K562 (cell line): ENCODE measurements at regions not wholly inside any gene's neighbourhood (a gene's known extent, or its start where the extent isn't known, plus 50 kb on each side); places are given as distances from the start of the nearest gene placed in this dataset.

Experiments
- ATAC-seq: fragments of 200-7000 bp; cut with Tn5 transposase; 3 replicates; pipeline ENCODE4 v1.9.1; 2020; ENCODE audit warnings: moderate library complexity
- BruUV-seq: library from RNA; stranded (reverse); fragments of 400-500 nt; replicated peaks from 2 replicates; lab custom pipeline; 2021; lab: Mats Ljungman, UMichigan
- CTCF ChIA-PET: fragments of 300-600 bp; formaldehyde crosslinking; extraction: SDS; loops from one replicate; lab custom pipeline; 2021; ENCODE audit warnings: low intra/inter-chr PET ratio; lab: Yijun Ruan, JAX
- POLR2A ChIA-PET: fragments of 300-600, 350-650 bp; sonication (Branson Sonifier 250); formaldehyde crosslinking; extraction: SDS; loops from one replicate; lab custom pipeline; 2021; ENCODE audit warnings: antibody characterized with exemption, inconsistent platforms; lab: Yijun Ruan, JAX
- DNase-seq, 4 experiments: peaks; one replicate each; pipeline versions ENCODE4 v3.0.0 to v3.0.0-alpha.2; 2011 to 2018; ENCODE audit warnings: low spot score in 3 of 4, mixed read lengths in 3 of 4; ENCODE audit errors: extremely low read depth in 1 of 4
- FAIRE-seq: peaks from 2 replicates; lab custom pipeline; 2011; peaks lifted over from hg19 to GRCh38; lab: Jason Lieb, UNC
- H2AFZ ChIP-seq: 2 replicates; pipeline ENCODE4 v1.6.0; 2011; ENCODE audit warnings: low read depth, low read length, control low read depth, inconsistent platforms
- H3K27ac ChIP-seq: fragments of 200-600 bp; 3 replicates; pipeline ENCODE4 v1.8.0; 2011; ENCODE audit warnings: low read depth, mild to moderate bottlenecking, control low read depth, inconsistent platforms, low read length, moderate library complexity, mixed read lengths; ENCODE audit errors: extremely low read depth
- H3K27me3 ChIP-seq, 2 experiments: fragments of 300-600 bp in 1 of 2; 2 replicates in 1 of 2; 3 replicates in 1 of 2; pipeline versions ENCODE4 v1.6.0 to v1.8.0; 2011; ENCODE audit warnings: inconsistent platforms in 2 of 2, low read length in 2 of 2, mild to moderate bottlenecking in 1 of 2, mixed read lengths in 1 of 2, moderate library complexity in 1 of 2; ENCODE audit not compliant: control insufficient read depth in 2 of 2, insufficient read depth in 2 of 2
- H3K36me3 ChIP-seq: fragments of 300-600 bp; 3 replicates; pipeline ENCODE4 v1.8.0; 2011; ENCODE audit warnings: mild to moderate bottlenecking, low read length, inconsistent platforms; ENCODE audit not compliant: control insufficient read depth, insufficient read depth
- H3K4me1 ChIP-seq, 2 experiments: fragments of 200-600 bp in 1 of 2; replicated peaks in 1 of 2; 2 replicates in 1 of 2; 3 replicates in 1 of 2; pipeline versions ENCODE4 v1.5.1 to v1.8.0; 2011; ENCODE audit warnings: inconsistent platforms in 2 of 2, low read length in 2 of 2, mild to moderate bottlenecking in 1 of 2, mixed read lengths in 1 of 2, moderate library complexity in 1 of 2; ENCODE audit not compliant: control insufficient read depth in 2 of 2, insufficient read depth in 2 of 2
- H3K4me2 ChIP-seq: 2 replicates; pipeline ENCODE4 v1.6.1; 2011; ENCODE audit warnings: low read length, control low read depth, inconsistent platforms, mixed read lengths; ENCODE audit not compliant: insufficient read depth
- H3K4me3 ChIP-seq: fragments of 200-600 bp; sonication (generic), shearing (Covaris generic); 2 replicates; pipeline ENCODE4 v1.5.1; 2016; ENCODE audit warnings: control low read depth, inconsistent platforms
- H3K79me2 ChIP-seq: fragments of 200-600 bp; 3 replicates; pipeline ENCODE4 v1.8.0; 2011; ENCODE audit warnings: low read length, inconsistent platforms; ENCODE audit not compliant: control insufficient read depth, insufficient read depth
- H3K9ac ChIP-seq, 2 experiments: 2 replicates each; pipeline versions ENCODE4 v1.6.0 to v1.6.1; 2011; ENCODE audit warnings: low read depth in 2 of 2, low read length in 2 of 2, control low read depth in 1 of 2, inconsistent platforms in 1 of 2, mild to moderate bottlenecking in 1 of 2, mixed read lengths in 1 of 2; ENCODE audit not compliant: insufficient read depth in 1 of 2
- H3K9me1 ChIP-seq: one replicate; pipeline ENCODE4 v1.6.0; 2011; ENCODE audit warnings: inconsistent platforms, mild to moderate bottlenecking, low read length, moderate library complexity; ENCODE audit not compliant: control insufficient read depth, insufficient read depth
- H3K9me3 ChIP-seq: replicated peaks from 2 replicates; pipeline ENCODE4 v1.5.1; 2011; ENCODE audit warnings: low read depth, low read length, inconsistent platforms; ENCODE audit not compliant: control insufficient read depth, insufficient read depth
- H4K20me1 ChIP-seq: replicated peaks from 2 replicates; pipeline ENCODE4 v1.6.1; 2011; ENCODE audit warnings: low read length, inconsistent platforms, mixed read lengths; ENCODE audit not compliant: control insufficient read depth, insufficient read depth
- FOS ChIP-seq: IDR thresholded peaks from 3 replicates; pipeline ENCODE4 v1.6.1; 2011; ENCODE audit not compliant: insufficient read length; ENCODE audit errors: extremely low read depth
- NONO ChIP-seq, 2 experiments: fragments of 200-400 bp in 1 of 2; fragments of 450-650 bp in 1 of 2; formaldehyde crosslinking in 1 of 2; IDR thresholded peaks; 2 replicates each; pipeline ENCODE4 v1.6.1; 2017; ENCODE audit warnings: low read depth in 2 of 2, mild to moderate bottlenecking in 2 of 2, moderate library complexity in 2 of 2, low read length in 1 of 2
- SMAD2 ChIP-seq: fragments of 150-350 bp; IDR thresholded peaks from 2 replicates; pipeline ENCODE4 v1.6.1; 2014; ENCODE audit warnings: low read depth, mild to moderate bottlenecking, low read length
- TARDBP ChIP-seq: fragments of 450-650 bp; IDR thresholded peaks from 2 replicates; pipeline ENCODE4 v1.6.1; 2016
- ZKSCAN1 ChIP-seq: fragments of 150-350 bp; IDR thresholded peaks from 2 replicates; pipeline ENCODE4 v1.6.1; 2016; ENCODE audit warnings: low read depth, low read length
- ZNF253 ChIP-seq: fragments of 250-450 bp; sonication (Bioruptor Pico); conservative IDR thresholded peaks from 2 replicates; pipeline ENCODE4 v1.6.1; 2021; ENCODE audit warnings: mild to moderate bottlenecking
- ZNF316 ChIP-seq: fragments of 450-650 bp; IDR thresholded peaks from 2 replicates; pipeline ENCODE4 v1.6.1; 2016
- ZNF785 ChIP-seq: fragments of 250-450 bp; sonication (Bioruptor Pico); IDR thresholded peaks from 2 replicates; pipeline ENCODE4 v1.4.0; 2020; ENCODE audit warnings: mild to moderate bottlenecking
- WGBS: fragments of 100-300 bp; shearing (Covaris generic); methylation state at CpG from one replicate; pipeline ENCODE4 v1.1.6; 2016; ENCODE audit warnings: low coverage, mixed read lengths; ENCODE audit not compliant: insufficient coverage; ENCODE audit errors: missing lambda C conversion rate; 5-methylcytosine and 5-hydroxymethylcytosine counted together
- in situ Hi-C: fragments of 300-500 bp; cut with MboI; formaldehyde crosslinking; loops from 4 replicates; pipeline ENCODE4 v1.15.0; 2018; ENCODE audit warnings: inconsistent platforms, mixed read lengths
- intact Hi-C: fragments of 100-400 bp; cut with micrococcal nuclease; formaldehyde crosslinking; loops from 2 replicates; pipeline ENCODE4 v1.14.2; 2022
- TF ChIP-seq, protein P1 (sequence below): sonication (generic); IDR thresholded peaks from 2 replicates; pipeline ENCODE4 v1.6.1; 2016
- TF ChIP-seq, protein P2 (sequence below): fragments of 450-650 bp; formaldehyde crosslinking; IDR thresholded peaks from 2 replicates; pipeline ENCODE4 v1.4.0; 2020; ENCODE audit warnings: mild to moderate bottlenecking, moderate library complexity
- TF ChIP-seq, protein P3 (sequence below), 3 experiments: IDR thresholded peaks in 2 of 3; conservative IDR thresholded peaks in 1 of 3; 2 replicates each; pipeline ENCODE4 v1.5.1; 2011 to 2012; ENCODE audit warnings: low read length in 3 of 3, mild to moderate bottlenecking in 3 of 3, control low read depth in 2 of 3, improper control_type of control experiment in 1 of 3, inconsistent platforms in 1 of 3, low read depth in 1 of 3, mixed read lengths in 1 of 3, moderate library complexity in 1 of 3; ENCODE audit not compliant: insufficient read depth in 2 of 3
- TF ChIP-seq, protein P4 (sequence below): sonication (generic); formaldehyde crosslinking; IDR thresholded peaks from 2 replicates; pipeline ENCODE4 v1.8.0; 2022; ENCODE audit warnings: missing genetic modification reagents, mild to moderate bottlenecking, borderline replicate concordance

DNA sequence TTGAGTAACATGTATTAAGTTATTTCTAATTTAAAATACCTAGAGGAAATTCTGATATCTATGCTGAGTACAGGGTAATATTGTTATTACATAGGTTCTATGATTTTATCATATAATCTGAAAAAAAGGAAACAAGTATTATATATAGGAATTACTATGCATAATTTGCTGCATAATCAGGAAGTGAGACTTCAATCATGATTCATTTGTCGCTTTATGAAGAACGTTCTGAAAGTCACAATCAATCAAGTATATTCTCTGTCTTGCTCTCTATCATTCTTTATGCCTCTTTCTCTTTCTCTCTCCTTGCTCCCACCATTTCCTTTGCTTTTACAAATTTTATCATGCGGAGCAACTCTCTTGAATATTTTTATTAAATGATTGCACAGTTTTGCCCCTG, 1130.3 kb downstream of the PLA2G4A start:
- H3K9me1 ChIP-seq: no peaks in the 10 kb centered on the region
- BruUV-seq: no TSS peak
- no peaks in the 10 kb centered on the region for H4K20me1 ChIP-seq
- ChIA-PET POLR2A (no interaction called here), CTCF (no interaction called here)
- no peaks in the 10 kb centered on the region for H3K36me3 ChIP-seq
- H3K27ac ChIP-seq: no peak overlapping the region
- H3K4me2 ChIP-seq: no peak overlapping the region
- WGBS: 1% methylated on average over 3 of the region's 3 CpGs
- ATAC-seq (no peak), DNase-seq (no peak), FAIRE-seq (no peak)
- H2AFZ ChIP-seq: no peak overlapping the region
- H3K9me3 ChIP-seq: peaks cover 2% of the 10 kb centered on the region; the same call in 1 of the 2 replicates
- H3K79me2 ChIP-seq: no peaks in the 10 kb centered on the region
- in situ Hi-C loops: no loop called here
- H3K4me3 ChIP-seq: no peak overlapping the region
- TF ChIP-seq ZNF785 (CRISPR knock-in tag) (no peak), ZNF253 (CRISPR knock-in tag) (no peak), ZKSCAN1 (no peak)
- TF ChIP-seq, protein P1, sequence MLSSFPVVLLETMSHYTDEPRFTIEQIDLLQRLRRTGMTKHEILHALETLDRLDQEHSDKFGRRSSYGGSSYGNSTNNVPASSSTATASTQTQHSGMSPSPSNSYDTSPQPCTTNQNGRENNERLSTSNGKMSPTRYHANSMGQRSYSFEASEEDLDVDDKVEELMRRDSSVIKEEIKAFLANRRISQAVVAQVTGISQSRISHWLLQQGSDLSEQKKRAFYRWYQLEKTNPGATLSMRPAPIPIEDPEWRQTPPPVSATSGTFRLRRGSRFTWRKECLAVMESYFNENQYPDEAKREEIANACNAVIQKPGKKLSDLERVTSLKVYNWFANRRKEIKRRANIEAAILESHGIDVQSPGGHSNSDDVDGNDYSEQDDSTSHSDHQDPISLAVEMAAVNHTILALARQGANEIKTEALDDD: no peak
- intact Hi-C loops: no loop called here
- no peaks in the 10 kb centered on the region for H3K27me3 ChIP-seq
- H3K4me1 ChIP-seq: no peaks in the 10 kb centered on the region
- H3K9ac ChIP-seq: no peak overlapping the region

DNA sequence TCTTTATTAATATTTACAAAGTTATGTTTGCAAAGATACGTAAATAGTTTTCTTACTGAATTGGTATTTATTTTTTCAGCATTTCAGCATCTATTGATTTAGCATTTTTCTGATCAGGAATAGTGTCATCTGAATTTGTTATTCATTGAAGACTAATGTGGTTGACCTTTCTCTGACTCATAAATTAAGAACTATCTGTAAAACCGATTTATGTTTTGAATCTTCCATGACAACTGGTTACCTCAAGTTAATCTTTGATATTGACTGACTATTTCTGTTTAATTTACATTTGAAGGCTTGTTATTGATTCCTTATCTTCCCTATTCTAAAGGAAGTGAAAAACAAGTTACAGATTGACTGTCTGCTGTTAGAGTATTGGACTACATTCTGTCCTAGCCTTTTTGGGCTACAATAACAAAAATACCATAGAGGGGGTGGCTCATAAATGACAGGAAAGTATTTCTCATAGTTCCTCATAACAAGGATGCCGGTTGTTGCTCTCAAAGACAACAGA, 1131.4 kb downstream of the PLA2G4A start:
- Histone ChIP-seq H3K4me3 (no peak overlapping the region), H3K9me3 (peaks cover 2% of the 10 kb centered on the region; the same call in 1 of the 2 replicates), H2AFZ (no peak overlapping the region), H3K27ac (no peak overlapping the region), H3K4me2 (no peak overlapping the region), H3K4me1 (no peaks in the 10 kb centered on the region), H3K9ac (no peak overlapping the region), H3K79me2 (no peaks in the 10 kb centered on the region), H3K9me1 (no peaks in the 10 kb centered on the region), H3K27me3 (no peaks in the 10 kb centered on the region), H3K36me3 (no peaks in the 10 kb centered on the region), H4K20me1 (no peaks in the 10 kb centered on the region)
- BruUV-seq: no TSS peak
- CTCF ChIA-PET: no interaction called here
- ATAC-seq (no peak), FAIRE-seq (peak; percentile 15), DNase-seq (no peak)
- 2% methylated on average over 3 of the region's 3 CpGs for WGBS
- intact Hi-C loops: no loop called here
- POLR2A ChIA-PET: no interaction called here
- in situ Hi-C loops: no loop called here
- TF ChIP-seq FOS (no peak), TARDBP (no peak), NONO (IDR thresholded peaks at IDR 0.05; ENCODE audit: low read depth in 2 of 2, low read length in 1 of 2) (no peak), SMAD2 (no peak), ZNF316 (no peak)
- TF ChIP-seq, protein P2, sequence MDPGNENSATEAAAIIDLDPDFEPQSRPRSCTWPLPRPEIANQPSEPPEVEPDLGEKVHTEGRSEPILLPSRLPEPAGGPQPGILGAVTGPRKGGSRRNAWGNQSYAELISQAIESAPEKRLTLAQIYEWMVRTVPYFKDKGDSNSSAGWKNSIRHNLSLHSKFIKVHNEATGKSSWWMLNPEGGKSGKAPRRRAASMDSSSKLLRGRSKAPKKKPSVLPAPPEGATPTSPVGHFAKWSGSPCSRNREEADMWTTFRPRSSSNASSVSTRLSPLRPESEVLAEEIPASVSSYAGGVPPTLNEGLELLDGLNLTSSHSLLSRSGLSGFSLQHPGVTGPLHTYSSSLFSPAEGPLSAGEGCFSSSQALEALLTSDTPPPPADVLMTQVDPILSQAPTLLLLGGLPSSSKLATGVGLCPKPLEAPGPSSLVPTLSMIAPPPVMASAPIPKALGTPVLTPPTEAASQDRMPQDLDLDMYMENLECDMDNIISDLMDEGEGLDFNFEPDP (CRISPR knock-in tag): no peak
- TF ChIP-seq, protein P3, sequence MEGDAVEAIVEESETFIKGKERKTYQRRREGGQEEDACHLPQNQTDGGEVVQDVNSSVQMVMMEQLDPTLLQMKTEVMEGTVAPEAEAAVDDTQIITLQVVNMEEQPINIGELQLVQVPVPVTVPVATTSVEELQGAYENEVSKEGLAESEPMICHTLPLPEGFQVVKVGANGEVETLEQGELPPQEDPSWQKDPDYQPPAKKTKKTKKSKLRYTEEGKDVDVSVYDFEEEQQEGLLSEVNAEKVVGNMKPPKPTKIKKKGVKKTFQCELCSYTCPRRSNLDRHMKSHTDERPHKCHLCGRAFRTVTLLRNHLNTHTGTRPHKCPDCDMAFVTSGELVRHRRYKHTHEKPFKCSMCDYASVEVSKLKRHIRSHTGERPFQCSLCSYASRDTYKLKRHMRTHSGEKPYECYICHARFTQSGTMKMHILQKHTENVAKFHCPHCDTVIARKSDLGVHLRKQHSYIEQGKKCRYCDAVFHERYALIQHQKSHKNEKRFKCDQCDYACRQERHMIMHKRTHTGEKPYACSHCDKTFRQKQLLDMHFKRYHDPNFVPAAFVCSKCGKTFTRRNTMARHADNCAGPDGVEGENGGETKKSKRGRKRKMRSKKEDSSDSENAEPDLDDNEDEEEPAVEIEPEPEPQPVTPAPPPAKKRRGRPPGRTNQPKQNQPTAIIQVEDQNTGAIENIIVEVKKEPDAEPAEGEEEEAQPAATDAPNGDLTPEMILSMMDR (IDR thresholded peaks at IDR 0.05 in 2 of 3, conservative IDR thresholded peaks at IDR 0.05 in 1 of 3; ENCODE audit: insufficient read depth in 2 of 3, low read depth in 1 of 3, low read length in 3 of 3): no peak
- TF ChIP-seq, protein P4, sequence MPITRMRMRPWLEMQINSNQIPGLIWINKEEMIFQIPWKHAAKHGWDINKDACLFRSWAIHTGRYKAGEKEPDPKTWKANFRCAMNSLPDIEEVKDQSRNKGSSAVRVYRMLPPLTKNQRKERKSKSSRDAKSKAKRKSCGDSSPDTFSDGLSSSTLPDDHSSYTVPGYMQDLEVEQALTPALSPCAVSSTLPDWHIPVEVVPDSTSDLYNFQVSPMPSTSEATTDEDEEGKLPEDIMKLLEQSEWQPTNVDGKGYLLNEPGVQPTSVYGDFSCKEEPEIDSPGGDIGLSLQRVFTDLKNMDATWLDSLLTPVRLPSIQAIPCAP (CRISPR knock-in tag): no peak
